Non-pigmented ciliary epithelial cell (primary cell): ENCODE measurements at regions not wholly inside any gene's neighbourhood (a gene's known extent, or its start where the extent isn't known, plus 50 kb on each side); places are given as distances from the start of the nearest gene placed in this dataset.

ENCODE experiments used
- DNase-seq: peaks from one replicate; pipeline ENCODE4 v3.0.0-alpha.2; 2010; ENCODE audit warnings: low read depth

- DNase-seq = no peak
Observed at GRCh38 chr2:107772353-107772752, 54.3 kb upstream of the RGPD4 start.

GRCh38 chr2:107775211-107775610, 51.5 kb upstream of the RGPD4 start:
- no peak for DNase-seq

- no peak for DNase-seq
Observed at GRCh38 chr2:107775791-107776190, 50.9 kb upstream of the RGPD4 start.

- DNase-seq = no peak
Observed at GRCh38 chr2:107776362-107776761, 50.3 kb upstream of the RGPD4 start.
